H1 (cell line): ENCODE measurements at regions not wholly inside any gene's neighbourhood (a gene's known extent, or its start where the extent isn't known, plus 50 kb on each side); places are given as distances from the start of the nearest gene placed in this dataset.

Source experiments
- CTCF ChIA-PET: fragments of 300-600 bp; sonication (Branson Sonifier 250); formaldehyde crosslinking; loops from one replicate; lab custom pipeline; 2021; ENCODE audit not compliant: partially characterized antibody; lab: Charles Lee
- POLR2A ChIA-PET: fragments of 300-600 bp; sonication (Branson Sonifier 250); formaldehyde crosslinking; loops from one replicate; lab custom pipeline; 2021; ENCODE audit warnings: inconsistent platforms; ENCODE audit not compliant: partially characterized antibody; lab: Charles Lee
- DNase-seq, 2 experiments: peaks; one replicate each; pipeline versions ENCODE4 v3.0.0 to v3.0.0-alpha.2; 2010 to 2022; ENCODE audit warnings: low spot score in 2 of 2, low read depth in 1 of 2, mixed read lengths in 1 of 2
- FAIRE-seq: peaks from 2 replicates; lab custom pipeline; 2011; peaks lifted over from hg19 to GRCh38; lab: Jason Lieb, UNC
- H2AFZ ChIP-seq: 2 replicates; pipeline ENCODE4 v1.8.1; 2012; ENCODE audit warnings: low read length, inconsistent platforms
- H2AK5ac ChIP-seq: 2 replicates; pipeline ENCODE4 v1.6.1; 2013; ENCODE audit warnings: low read depth, low read length
- H2BK120ac ChIP-seq: replicated peaks from 2 replicates; pipeline ENCODE3; 2013; ENCODE audit warnings: low read depth, low read length, inconsistent platforms
- H2BK12ac ChIP-seq: 2 replicates; pipeline ENCODE4 v1.6.1; 2013; ENCODE audit warnings: low read depth, low read length
- H2BK15ac ChIP-seq: 2 replicates; pipeline ENCODE4 v1.6.1; 2013; ENCODE audit warnings: low read length
- H2BK20ac ChIP-seq: 2 replicates; pipeline ENCODE4 v1.6.1; 2013; ENCODE audit warnings: low read length
- H2BK5ac ChIP-seq: 2 replicates; pipeline ENCODE4 v1.6.1; 2013; ENCODE audit warnings: low read depth, low read length
- H3K14ac ChIP-seq: 2 replicates; pipeline ENCODE4 v1.6.1; 2013; ENCODE audit warnings: inconsistent platforms; ENCODE audit not compliant: insufficient read length
- H3K18ac ChIP-seq: 2 replicates; pipeline ENCODE4 v1.6.1; 2013; ENCODE audit warnings: low read length; ENCODE audit errors: extremely low read depth
- H3K23ac ChIP-seq: 2 replicates; pipeline ENCODE4 v1.6.1; 2013; ENCODE audit warnings: inconsistent platforms; ENCODE audit not compliant: insufficient read length
- H3K23me2 ChIP-seq: 2 replicates; pipeline ENCODE4 v1.6.1; 2013; ENCODE audit warnings: low read depth, low read length
- H3K27ac ChIP-seq: 2 replicates; pipeline ENCODE4 v1.6.1; 2011; ENCODE audit warnings: low read depth, low read length, inconsistent platforms
- H3K27me3 ChIP-seq, 4 experiments: replicated peaks in 1 of 4; 1 replicate in 1 of 4; 2 replicates in 3 of 4; pipeline versions ENCODE4 v1.6.1 to v1.8.1; 2011 to 2013; ENCODE audit warnings: low read length in 3 of 4, mild to moderate bottlenecking in 3 of 4, inconsistent platforms in 2 of 4, mixed read lengths in 2 of 4, moderate library complexity in 1 of 4; ENCODE audit not compliant: control insufficient read depth in 3 of 4, insufficient read depth in 3 of 4; ENCODE audit errors: extremely low read depth in 1 of 4
- H3K36me3 ChIP-seq, 4 experiments: 2 replicates each; pipeline versions ENCODE4 v1.6.1 to v1.8.1; 2011 to 2013; ENCODE audit warnings: mild to moderate bottlenecking in 4 of 4, low read length in 3 of 4, moderate library complexity in 2 of 4, control low read depth in 1 of 4, inconsistent platforms in 1 of 4; ENCODE audit not compliant: insufficient read depth in 4 of 4, control insufficient read depth in 2 of 4
- H3K4ac ChIP-seq: replicated peaks from 2 replicates; pipeline ENCODE3; 2013; ENCODE audit warnings: low read length, low read depth, mixed read lengths, inconsistent platforms; ENCODE audit not compliant: insufficient read length
- H3K4me1 ChIP-seq, 4 experiments: replicated peaks in 1 of 4; 1 replicate in 1 of 4; 2 replicates in 3 of 4; pipeline versions ENCODE4 v1.6.1 to v1.8.1; 2011 to 2013; ENCODE audit warnings: low read length in 3 of 4, inconsistent platforms in 2 of 4, mixed read lengths in 1 of 4; ENCODE audit not compliant: insufficient read depth in 4 of 4, control insufficient read depth in 3 of 4
- H3K4me2 ChIP-seq, 2 experiments: 2 replicates each; pipeline versions ENCODE4 v1.6.1 to v1.8.1; 2011 to 2013; ENCODE audit warnings: low read depth in 2 of 2, low read length in 2 of 2, control low read depth in 1 of 2, inconsistent platforms in 1 of 2, mild to moderate bottlenecking in 1 of 2; ENCODE audit not compliant: insufficient read depth in 1 of 2
- H3K4me3 ChIP-seq, 4 experiments: fragments of 200-600, 300-600 bp in 1 of 4; sonication (generic), shearing (Covaris generic), sonication (Bioruptor Twin) in 1 of 4; 2 replicates each; pipeline versions ENCODE4 v1.5.1 to v1.8.1; 2011 to 2016; ENCODE audit warnings: low read length in 4 of 4, low read depth in 3 of 4, control low read depth in 2 of 4, inconsistent platforms in 2 of 4, mild to moderate bottlenecking in 2 of 4, mixed read lengths in 1 of 4, moderate library complexity in 1 of 4; ENCODE audit not compliant: insufficient read depth in 2 of 4; ENCODE audit errors: extremely low read depth in 1 of 4
- H3K56ac ChIP-seq: replicated peaks from 2 replicates; pipeline ENCODE3; 2013; ENCODE audit warnings: low read depth, mild to moderate bottlenecking, mixed read lengths, low read length, inconsistent platforms; ENCODE audit not compliant: insufficient read length
- H3K79me1 ChIP-seq: 2 replicates; pipeline ENCODE4 v1.6.1; 2013; ENCODE audit warnings: low read depth, low read length, control low read depth
- H3K79me2 ChIP-seq, 2 experiments: 2 replicates each; pipeline versions ENCODE4 v1.6.1 to v1.8.1; 2012 to 2013; ENCODE audit warnings: low read length in 2 of 2, mild to moderate bottlenecking in 2 of 2, inconsistent platforms in 1 of 2; ENCODE audit not compliant: insufficient read depth in 2 of 2, control insufficient read depth in 1 of 2
- H3K9ac ChIP-seq, 4 experiments: replicated peaks in 1 of 4; 1 replicate in 1 of 4; 2 replicates in 3 of 4; pipeline versions ENCODE4 v1.6.1 to v1.8.1; 2011 to 2013; ENCODE audit warnings: low read depth in 3 of 4, low read length in 3 of 4, control low read depth in 2 of 4, mild to moderate bottlenecking in 2 of 4, moderate library complexity in 2 of 4, inconsistent platforms in 1 of 4; ENCODE audit errors: extremely low read depth in 1 of 4
- H3K9me3 ChIP-seq, 2 experiments: 2 replicates each; pipeline versions ENCODE4 v1.6.1 to v1.8.1; 2012 to 2013; ENCODE audit warnings: mild to moderate bottlenecking in 2 of 2, moderate library complexity in 2 of 2, control low read depth in 1 of 2, inconsistent platforms in 1 of 2, low read depth in 1 of 2, low read length in 1 of 2, mixed read lengths in 1 of 2; ENCODE audit not compliant: insufficient read depth in 2 of 2
- H4K20me1 ChIP-seq, 2 experiments: replicated peaks in 1 of 2; 2 replicates each; pipeline versions ENCODE3 to v1.8.1; 2011 to 2013; ENCODE audit warnings: inconsistent platforms in 2 of 2, low read length in 2 of 2, mild to moderate bottlenecking in 1 of 2; ENCODE audit not compliant: insufficient read depth in 2 of 2, control insufficient read depth in 1 of 2
- H4K5ac ChIP-seq: 2 replicates; pipeline ENCODE4 v1.6.1; 2013; ENCODE audit warnings: low read length, low read depth, mixed read lengths, inconsistent platforms; ENCODE audit not compliant: insufficient read length
- H4K8ac ChIP-seq: 2 replicates; pipeline ENCODE4 v1.8.0; 2013; ENCODE audit warnings: mild to moderate bottlenecking, moderate library complexity, low read length, inconsistent platforms; ENCODE audit not compliant: insufficient read depth; ENCODE audit errors: extremely low read depth
- H4K91ac ChIP-seq: replicated peaks from 2 replicates; pipeline ENCODE3; 2013; ENCODE audit warnings: low read length, mixed read lengths, inconsistent platforms; ENCODE audit not compliant: insufficient read length
- HDAC6 ChIP-seq: IDR thresholded peaks from one replicate; pipeline ENCODE4 v1.7.1; 2012; ENCODE audit warnings: low read depth, mild to moderate bottlenecking, inconsistent platforms, low read length, moderate library complexity
- RAD21 ChIP-seq, 2 experiments: IDR thresholded peaks in 1 of 2; conservative IDR thresholded peaks in 1 of 2; 2 replicates each; pipeline ENCODE4 v1.6.1; 2011; ENCODE audit warnings: low read depth in 2 of 2, low read length in 2 of 2, improper control_type of control experiment in 1 of 2, inconsistent platforms in 1 of 2, mild to moderate bottlenecking in 1 of 2, moderate library complexity in 1 of 2
- RBBP5 ChIP-seq: IDR thresholded peaks from 2 replicates; pipeline ENCODE4 v1.7.1; 2012; ENCODE audit warnings: low read depth, mild to moderate bottlenecking, inconsistent platforms, low read length, moderate library complexity, borderline replicate concordance
- SP1 ChIP-seq: IDR thresholded peaks from 2 replicates; pipeline ENCODE4 v1.6.1; 2011; ENCODE audit warnings: low read depth, low read length
- SP2 ChIP-seq: IDR thresholded peaks from 2 replicates; pipeline ENCODE4 v1.6.1; 2012; ENCODE audit warnings: mild to moderate bottlenecking, low read length, inconsistent platforms
- TAF7 ChIP-seq: optimal IDR thresholded peaks from 2 replicates; pipeline ENCODE3; 2011; ENCODE audit warnings: low read depth, mild to moderate bottlenecking, inconsistent platforms, low read length, moderate library complexity, borderline replicate concordance
- TBP ChIP-seq: IDR thresholded peaks from 2 replicates; pipeline ENCODE4 v1.6.1; 2011; ENCODE audit warnings: low read depth, low read length, improper control_type of control experiment
- WGBS, 2 experiments: shearing (Covaris generic) in 1 of 2; methylation state at CpG; one replicate each; pipeline versions ENCODE4 v1.1.6 to v1.1.7; 2013 to 2015; ENCODE audit warnings: low lambda C conversion rate in 2 of 2, mixed read lengths in 2 of 2, inconsistent platforms in 1 of 2, low coverage in 1 of 2, missing lambda C conversion rate in 1 of 2; ENCODE audit not compliant: insufficient replicate concordance in 2 of 2, insufficient coverage in 1 of 2, insufficient read length in 1 of 2; ENCODE audit errors: extremely low coverage in 1 of 2, missing lambda C conversion rate in 1 of 2; 5-methylcytosine and 5-hydroxymethylcytosine counted together

- Histone ChIP-seq H4K8ac (no peak overlapping the region), H3K4ac (no peak overlapping the region), H3K23ac (no peak overlapping the region), H4K91ac (no peak overlapping the region), H2AFZ (no peak overlapping the region), H3K36me3 (no peaks in the 10 kb centered on the region), H3K27me3 (no peaks in the 10 kb centered on the region), H3K27ac (no peak overlapping the region), H3K79me2 (no peaks in the 10 kb centered on the region), H4K20me1 (no peaks in the 10 kb centered on the region), H2BK120ac (no peak overlapping the region), H3K79me1 (no peaks in the 10 kb centered on the region), H2BK12ac (no peak overlapping the region), H3K9ac (no peak overlapping the region), H2BK15ac (no peak overlapping the region), H4K5ac (no peak overlapping the region), H3K23me2 (no peaks in the 10 kb centered on the region), H3K4me1 (no peaks in the 10 kb centered on the region), H2BK5ac (no peak overlapping the region), H3K56ac (no peak overlapping the region), H3K4me3 (no peak overlapping the region), H3K9me3 (no peaks in the 10 kb centered on the region), H3K18ac (no peak overlapping the region), H2BK20ac (no peak overlapping the region), H2AK5ac (no peak overlapping the region), H3K4me2 (no peak overlapping the region), H3K14ac (no peak overlapping the region)
- ChIA-PET POLR2A (no interaction called here), CTCF (interaction anchor here (1.0 to 1.7 kb wide), 6 partner anchors 9 to 559 kb away, joined by 3 to 5 read pairs (median 3); no protein-coding TSS in a partner anchor)
- DNase-seq (no peak), FAIRE-seq (no peak)
- WGBS, 2 experiments: 83% methylated on average over 5 of the region's 5 CpGs; no CpG with 5 or more reads in 1 of the 2 experiments
- no peak for TF ChIP-seq RBBP5
- no peak for TF ChIP-seq TBP
- no peak for TF ChIP-seq HDAC6
- no peak for TF ChIP-seq SP1
- peak; percentile 36 to 46; a peak in 3 of 4 replicates for TF ChIP-seq RAD21 (IDR thresholded peaks at IDR 0.05 in 1 of 2, conservative IDR thresholded peaks at IDR 0.05 in 1 of 2; ENCODE audit: low read depth in 2 of 2, low read length in 2 of 2)
- no peak for TF ChIP-seq TAF7
- TF ChIP-seq SP2: no peak
Measured at GRCh38 chr15:96687388-96688107, 357.0 kb downstream of the NR2F2 start.
